Urinary bladder (tissue), 3 donors: ENCODE measurements at regions not wholly inside any gene's neighbourhood (a gene's known extent, or its start where the extent isn't known, plus 50 kb on each side); places are given as distances from the start of the nearest gene placed in this dataset.

Experiments used
- DNase-seq: peaks from one replicate; pipeline ENCODE4 v3.0.0-alpha.2; 2015; ENCODE audit errors: extremely low spot score
- H3K27ac ChIP-seq: one replicate; pipeline ENCODE4 v1.5.1; 2013; ENCODE audit warnings: low read depth, mild to moderate bottlenecking, moderate library complexity
- H3K36me3 ChIP-seq: one replicate; pipeline ENCODE4 v1.6.1; 2013; ENCODE audit warnings: mild to moderate bottlenecking, moderate library complexity; ENCODE audit not compliant: insufficient read depth
- H3K4me1 ChIP-seq: one replicate; pipeline ENCODE4 v1.6.1; 2013; ENCODE audit warnings: mild to moderate bottlenecking, moderate library complexity; ENCODE audit not compliant: insufficient read depth
- H3K4me3 ChIP-seq: one replicate; pipeline ENCODE4 v1.5.1; 2013; ENCODE audit warnings: low read depth, low read length
- WGBS: extraction: QIAGEN DNeasy Blood & Tissue Kit; methylation state at CpG from one replicate; pipeline ENCODE4 v1.1.7; 2013; 5-methylcytosine and 5-hydroxymethylcytosine counted together
- donor health status: healthy with polysubstance abuse.
- donor health status: healthy.

DNA sequence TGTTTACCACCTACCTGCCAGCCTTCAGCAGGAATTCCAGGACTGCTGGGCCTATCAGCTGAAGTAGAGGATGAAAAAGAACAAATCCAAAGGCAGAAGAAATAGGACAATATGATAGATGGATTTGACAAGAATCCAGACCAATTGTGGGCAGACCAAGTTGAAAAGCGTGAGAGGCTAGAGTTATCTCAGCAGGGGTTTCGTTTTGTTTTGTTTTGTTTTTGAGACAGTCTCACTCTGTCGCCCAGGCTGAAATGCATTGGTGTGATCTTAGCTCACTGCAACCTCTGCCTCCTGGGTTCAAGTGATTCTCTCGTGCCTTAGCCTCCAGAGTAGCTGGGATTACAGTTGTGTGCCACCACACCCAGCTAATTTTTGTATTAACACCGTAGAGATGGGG lies 113.2 kb downstream of the PALM2AKAP2 start:
- Histone ChIP-seq H3K4me1 (no peaks in the 10 kb centered on the region), H3K4me3 (no peak overlapping the region), H3K36me3 (no peaks in the 10 kb centered on the region), H3K27ac (no peak overlapping the region)
- 88% methylated on average over 5 of the region's 5 CpGs for WGBS
- DNase-seq = no peak

DNA sequence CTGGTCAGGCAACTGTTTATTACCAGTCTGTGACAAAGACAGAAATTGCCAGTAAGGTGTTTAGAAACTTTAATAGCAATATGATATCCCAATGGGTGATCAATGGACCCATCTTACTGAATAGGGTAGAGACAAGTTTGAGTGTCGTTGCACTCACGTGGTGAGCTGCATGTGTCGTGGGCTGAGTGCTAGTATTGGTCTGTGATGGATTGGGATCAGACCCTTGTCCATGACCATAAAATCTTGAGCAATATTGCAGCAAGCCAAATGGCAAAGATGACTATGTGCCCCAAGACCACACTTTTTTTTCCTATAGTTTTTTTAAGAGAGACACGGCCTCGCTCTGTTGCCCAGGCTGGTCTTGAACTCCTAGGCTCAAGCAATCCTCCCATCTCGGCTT lies 114.5 kb downstream of the PALM2AKAP2 start:
- Histone ChIP-seq H3K4me1 (no peaks in the 10 kb centered on the region), H3K27ac (no peak overlapping the region)

DNA sequence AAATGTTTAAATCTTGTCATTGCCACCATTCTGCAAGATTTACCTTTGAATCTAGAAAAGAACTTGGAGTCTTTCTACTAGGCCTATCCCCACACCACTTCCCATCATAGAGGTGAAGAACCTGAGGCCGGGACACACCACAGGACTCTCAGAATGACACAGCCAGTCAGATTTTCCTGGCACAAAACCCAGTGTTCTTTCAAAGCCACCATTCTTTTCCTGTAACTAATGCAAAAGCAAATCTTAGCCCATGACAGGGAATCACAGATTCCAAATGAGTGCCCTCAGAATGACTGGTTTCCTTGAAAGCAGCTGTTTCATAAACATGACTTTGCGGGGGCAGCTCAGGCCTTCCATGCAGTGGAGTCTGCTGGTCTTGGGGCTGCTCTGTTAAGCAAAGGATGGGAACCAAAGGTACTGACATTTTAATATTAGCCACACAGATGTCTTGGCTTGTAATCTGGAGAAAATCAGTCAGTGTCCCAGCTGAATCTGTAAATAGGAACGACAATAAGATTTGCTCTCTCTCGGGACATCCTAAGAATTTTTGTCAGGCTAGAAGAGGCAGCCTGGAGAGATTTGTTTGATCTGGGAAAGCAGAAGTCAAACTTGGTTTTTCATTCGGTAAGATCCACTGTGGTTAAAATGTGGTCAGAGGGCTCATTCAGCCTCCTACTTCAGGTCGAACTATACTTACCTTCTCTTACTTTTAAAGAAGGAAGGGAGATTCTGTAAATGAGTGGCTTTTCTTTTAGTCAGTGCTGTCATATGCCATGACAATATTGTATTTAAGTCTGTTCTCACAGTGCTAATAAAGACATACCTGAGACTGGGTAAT lies 115.1 kb downstream of the PALM2AKAP2 start:
- WGBS = 68% methylated on average over 6 of the region's 6 CpGs
- peaks cover 2% of the 10 kb centered on the region for H3K36me3 ChIP-seq
- no peak overlapping the region for H3K27ac ChIP-seq
- no peaks in the 10 kb centered on the region for H3K4me1 ChIP-seq
- DNase-seq = no peak
- H3K4me3 ChIP-seq = no peak overlapping the region

More for the DNA sequence above, 114.5 kb downstream of the PALM2AKAP2 start:
- no peak overlapping the region for H3K4me3 ChIP-seq
- WGBS = 95% methylated on average over 6 of the region's 6 CpGs
- DNase-seq = no peak
- H3K36me3 ChIP-seq = no peaks in the 10 kb centered on the region

DNA sequence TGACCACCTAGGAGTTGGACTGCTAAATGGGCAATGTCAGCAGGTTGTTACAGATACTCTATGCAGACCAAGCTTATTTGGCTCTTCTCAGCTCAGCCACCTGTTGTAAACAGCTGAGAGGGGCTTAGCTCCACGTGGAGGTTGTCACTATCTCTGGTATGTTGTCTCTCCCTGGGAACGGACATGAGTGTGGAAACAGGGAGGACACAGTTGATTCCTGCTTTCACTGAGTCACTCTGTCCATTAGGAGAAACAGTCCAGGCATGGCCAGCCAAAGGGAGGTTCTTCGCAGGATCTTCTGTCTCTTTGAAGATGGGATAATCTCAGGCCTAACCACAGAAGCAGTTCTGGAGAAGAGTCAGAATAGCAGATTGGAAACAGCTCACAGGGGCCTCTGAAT lies 121.2 kb downstream of the PALM2AKAP2 start:
- no peak for DNase-seq
- H3K27ac ChIP-seq = no peak overlapping the region
- H3K4me3 ChIP-seq = no peak overlapping the region
- peaks cover 2% of the 10 kb centered on the region for H3K36me3 ChIP-seq
- H3K4me1 ChIP-seq = no peaks in the 10 kb centered on the region
- 50% methylated on average over 3 of the region's 3 CpGs for WGBS

DNA sequence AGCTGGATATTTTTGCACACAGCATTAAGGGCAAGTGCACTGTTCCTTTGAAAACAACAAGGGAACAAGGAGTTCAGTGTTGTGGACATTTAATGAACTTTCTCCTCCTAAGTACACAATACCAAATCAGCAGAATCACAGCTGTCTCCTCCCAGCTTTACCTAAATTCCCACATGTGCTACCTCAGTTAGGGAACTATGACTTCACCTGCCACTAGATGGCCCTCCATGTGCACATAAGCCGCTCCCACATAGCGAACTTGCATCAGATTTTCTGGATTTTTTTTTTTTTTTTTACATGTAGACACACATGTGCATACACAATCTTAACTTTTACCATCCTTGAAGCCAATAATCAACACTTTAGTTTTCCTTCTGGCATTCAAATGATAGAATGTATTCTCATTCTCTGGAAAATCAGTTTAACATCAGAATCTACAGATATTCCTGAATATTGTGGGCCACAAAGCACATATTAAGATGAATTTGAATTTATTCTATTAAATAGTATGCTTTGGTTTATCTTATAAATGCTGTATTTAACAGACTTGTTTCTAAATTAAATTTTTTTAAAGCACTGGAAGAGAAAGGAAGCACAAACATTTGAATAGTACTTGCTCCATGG lies 123.6 kb downstream of the PALM2AKAP2 start:
- Histone ChIP-seq H3K27ac (no peak overlapping the region), H3K4me3 (no peak overlapping the region), H3K4me1 (no peaks in the 10 kb centered on the region), H3K36me3 (peaks cover 2% of the 10 kb centered on the region)
- 6% methylated on average over 2 of the region's 2 CpGs for WGBS
- no peak for DNase-seq

DNA sequence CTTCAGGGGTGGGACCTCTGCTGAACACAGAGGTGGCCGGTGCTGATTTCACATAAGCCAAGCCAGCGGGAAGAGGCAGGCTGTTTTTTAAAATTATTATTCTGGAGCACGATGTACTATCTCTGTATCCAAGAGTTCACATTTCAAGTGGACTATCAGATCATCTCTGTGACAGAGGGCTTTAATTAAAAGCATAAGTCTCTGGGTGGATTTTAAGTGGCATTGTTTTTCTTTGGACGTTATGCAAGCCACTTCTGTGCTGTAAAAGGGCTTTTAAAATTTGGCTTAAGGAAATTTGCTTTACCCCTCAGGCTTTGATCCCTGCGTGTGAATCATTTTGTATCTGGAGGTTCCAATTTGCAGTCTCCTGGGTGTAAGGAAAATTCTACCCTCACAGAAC lies 124.7 kb downstream of the PALM2AKAP2 start:
- peaks cover under 1% of the 10 kb centered on the region for H3K36me3 ChIP-seq
- no peak overlapping the region for H3K4me3 ChIP-seq
- no peak overlapping the region for H3K27ac ChIP-seq
- H3K4me1 ChIP-seq = no peaks in the 10 kb centered on the region
- WGBS = 79% methylated on average over 5 of the region's 5 CpGs
- no peak for DNase-seq

DNA sequence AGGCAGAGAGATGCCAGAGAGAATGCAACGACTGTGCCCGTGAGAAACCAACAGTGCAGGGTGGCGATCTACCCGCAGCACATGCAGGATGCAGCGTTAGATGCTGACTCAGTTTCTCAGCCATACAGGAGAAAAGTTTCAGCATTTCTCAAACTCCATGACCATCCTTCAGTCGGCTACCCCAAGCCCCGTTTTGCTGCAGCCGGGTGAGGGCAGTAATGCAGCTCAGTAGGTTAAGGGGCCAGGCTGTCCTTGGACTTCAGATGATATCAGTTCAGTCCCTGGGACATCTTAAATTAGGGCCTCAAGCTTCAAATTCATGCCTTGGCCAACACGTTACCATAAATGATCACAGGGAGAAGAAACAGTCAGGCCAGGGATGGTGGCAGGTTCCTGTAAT lies 125.5 kb downstream of the PALM2AKAP2 start:
- Histone ChIP-seq H3K27ac (no peak overlapping the region), H3K36me3 (no peaks in the 10 kb centered on the region), H3K4me3 (no peak overlapping the region), H3K4me1 (no peaks in the 10 kb centered on the region)
- DNase-seq = no peak
- WGBS = 95% methylated on average over 9 of the region's 9 CpGs

DNA sequence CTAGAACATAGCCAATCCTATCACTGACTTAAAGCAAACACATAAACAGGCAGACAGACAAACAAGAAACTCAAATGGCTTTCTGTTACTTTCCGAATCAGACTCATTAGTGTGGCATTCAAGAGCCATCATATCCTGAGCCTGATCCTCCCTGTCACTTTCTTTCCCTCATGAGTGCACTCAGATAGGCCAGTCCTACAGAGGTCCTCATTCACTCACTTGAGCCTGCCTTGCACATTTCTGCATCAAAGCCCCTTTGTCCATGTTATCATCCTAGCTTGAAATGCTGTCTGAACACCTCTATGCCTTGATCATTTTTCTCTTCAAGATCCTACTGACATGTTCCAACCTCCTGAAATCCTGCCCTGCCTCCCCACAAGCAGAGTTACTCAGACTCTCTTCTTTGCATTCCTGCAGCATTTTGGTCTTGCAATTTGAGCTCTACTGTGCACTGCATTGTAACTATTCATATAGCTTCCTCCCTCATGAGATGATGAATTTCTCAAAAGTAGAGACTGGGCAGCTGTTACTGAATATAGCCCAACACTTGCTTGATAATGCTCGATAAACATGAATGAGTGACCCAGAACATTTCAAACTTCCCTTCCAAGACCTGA lies 126.9 kb downstream of the PALM2AKAP2 start:
- no peak for DNase-seq
- Histone ChIP-seq H3K36me3 (no peaks in the 10 kb centered on the region), H3K4me1 (no peaks in the 10 kb centered on the region), H3K27ac (no peak overlapping the region), H3K4me3 (no peak overlapping the region)
- WGBS = 73% methylated on average over 2 of the region's 2 CpGs

DNA sequence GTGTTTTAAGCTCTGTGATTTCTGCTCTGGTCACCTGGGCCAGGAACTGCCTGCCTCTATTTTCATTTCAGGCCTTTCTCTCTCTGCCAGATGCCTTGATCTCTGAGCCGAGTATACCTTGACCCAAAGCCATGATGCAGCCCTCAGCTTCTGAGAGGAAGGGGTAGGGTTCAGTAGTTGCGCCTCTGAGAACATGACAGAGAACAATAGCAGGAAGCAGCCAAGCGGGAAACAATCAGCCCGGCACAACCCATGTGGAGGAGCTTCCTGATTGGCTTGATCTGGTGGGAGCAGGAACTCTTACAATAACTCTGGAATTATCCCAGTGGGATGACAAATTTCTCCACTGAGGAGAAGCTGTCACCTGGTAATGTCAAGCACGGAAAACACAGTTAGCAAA lies 127.4 kb downstream of the PALM2AKAP2 start:
- Histone ChIP-seq H3K4me3 (no peak overlapping the region), H3K4me1 (no peaks in the 10 kb centered on the region), H3K27ac (no peak overlapping the region), H3K36me3 (no peaks in the 10 kb centered on the region)
- 81% methylated on average over 5 of the region's 5 CpGs for WGBS
- DNase-seq = no peak

DNA sequence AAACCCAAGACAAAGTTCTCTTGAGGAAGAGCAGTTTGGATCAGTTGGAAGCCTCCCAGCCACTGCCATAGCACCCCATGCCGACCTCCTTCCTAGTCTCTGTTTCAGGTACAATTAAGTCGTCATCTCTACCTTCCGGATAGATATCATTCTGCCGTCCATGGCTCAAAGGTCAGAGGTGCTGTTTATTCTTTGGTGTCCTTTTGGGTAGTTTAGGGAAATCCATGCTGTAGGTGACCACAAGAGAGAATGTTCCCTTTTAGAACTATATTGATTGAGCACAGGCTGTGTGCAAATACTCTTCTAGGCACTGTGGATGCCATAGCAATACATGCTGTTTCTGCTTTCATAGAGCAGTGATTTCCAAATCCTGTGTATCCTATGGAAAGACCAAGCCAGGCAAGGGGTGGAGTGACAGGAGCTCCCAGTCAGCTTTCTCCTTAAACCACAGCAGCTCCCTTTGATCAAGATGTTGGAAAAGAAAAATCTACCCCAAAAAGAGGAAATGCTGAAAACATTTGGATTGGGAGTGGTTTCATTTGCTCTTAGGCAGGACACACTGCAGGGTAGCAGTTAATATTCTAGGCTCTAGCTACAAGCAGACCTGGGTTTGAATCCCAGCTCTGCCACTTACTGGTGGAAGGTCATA lies 127.9 kb downstream of the PALM2AKAP2 start:
- H3K36me3 ChIP-seq = no peaks in the 10 kb centered on the region
- no peak overlapping the region for H3K4me3 ChIP-seq
- DNase-seq = no peak
- 81% methylated on average over 4 of the region's 4 CpGs for WGBS
- H3K4me1 ChIP-seq = no peaks in the 10 kb centered on the region
- no peak overlapping the region for H3K27ac ChIP-seq

DNA sequence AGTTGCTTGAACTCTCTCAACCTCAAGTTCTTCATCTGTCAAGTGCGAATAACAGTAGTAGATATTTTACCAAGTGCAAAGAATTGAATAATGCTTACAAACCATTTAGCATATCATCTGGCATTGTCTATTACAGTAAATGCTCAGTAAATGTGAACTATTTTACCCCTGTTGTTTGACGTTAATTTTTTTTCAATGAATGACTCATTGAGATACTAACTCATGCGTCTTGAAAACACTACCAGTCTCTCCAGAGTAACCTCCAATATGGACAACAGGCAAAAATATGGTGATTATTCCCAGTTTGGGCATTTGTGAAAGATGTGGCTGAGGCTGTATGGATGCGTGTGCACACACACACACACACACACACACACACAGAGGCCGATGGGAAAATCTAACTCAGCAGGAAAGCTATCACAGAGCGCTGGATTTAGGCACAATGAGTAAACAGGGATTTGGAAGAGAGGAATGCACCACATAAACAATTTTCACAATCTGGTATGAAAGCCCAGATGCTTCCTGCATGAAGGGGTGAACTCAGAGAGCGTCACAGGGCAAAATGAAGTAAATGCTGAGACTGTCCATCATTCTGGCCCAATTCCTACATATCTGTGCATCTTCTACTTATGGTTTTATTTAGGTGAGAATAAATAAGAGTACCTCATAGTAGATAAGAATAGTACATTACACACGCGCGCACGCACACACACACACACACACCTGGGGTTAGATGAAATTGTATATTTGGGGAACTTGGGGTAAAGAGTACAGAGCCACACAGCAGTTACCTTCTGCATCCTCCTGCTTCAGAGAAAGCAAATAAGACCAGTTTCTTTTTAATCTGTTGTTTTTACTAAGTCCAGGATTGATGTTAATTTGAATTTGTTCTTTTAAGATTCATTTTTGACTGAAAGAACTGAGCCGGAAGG lies 128.7 kb downstream of the PALM2AKAP2 start:
- Histone ChIP-seq H3K4me3 (no peak overlapping the region), H3K4me1 (no peaks in the 10 kb centered on the region), H3K27ac (no peak overlapping the region), H3K36me3 (no peaks in the 10 kb centered on the region)
- DNase-seq = no peak
- 68% methylated on average over 12 of the region's 12 CpGs for WGBS

DNA sequence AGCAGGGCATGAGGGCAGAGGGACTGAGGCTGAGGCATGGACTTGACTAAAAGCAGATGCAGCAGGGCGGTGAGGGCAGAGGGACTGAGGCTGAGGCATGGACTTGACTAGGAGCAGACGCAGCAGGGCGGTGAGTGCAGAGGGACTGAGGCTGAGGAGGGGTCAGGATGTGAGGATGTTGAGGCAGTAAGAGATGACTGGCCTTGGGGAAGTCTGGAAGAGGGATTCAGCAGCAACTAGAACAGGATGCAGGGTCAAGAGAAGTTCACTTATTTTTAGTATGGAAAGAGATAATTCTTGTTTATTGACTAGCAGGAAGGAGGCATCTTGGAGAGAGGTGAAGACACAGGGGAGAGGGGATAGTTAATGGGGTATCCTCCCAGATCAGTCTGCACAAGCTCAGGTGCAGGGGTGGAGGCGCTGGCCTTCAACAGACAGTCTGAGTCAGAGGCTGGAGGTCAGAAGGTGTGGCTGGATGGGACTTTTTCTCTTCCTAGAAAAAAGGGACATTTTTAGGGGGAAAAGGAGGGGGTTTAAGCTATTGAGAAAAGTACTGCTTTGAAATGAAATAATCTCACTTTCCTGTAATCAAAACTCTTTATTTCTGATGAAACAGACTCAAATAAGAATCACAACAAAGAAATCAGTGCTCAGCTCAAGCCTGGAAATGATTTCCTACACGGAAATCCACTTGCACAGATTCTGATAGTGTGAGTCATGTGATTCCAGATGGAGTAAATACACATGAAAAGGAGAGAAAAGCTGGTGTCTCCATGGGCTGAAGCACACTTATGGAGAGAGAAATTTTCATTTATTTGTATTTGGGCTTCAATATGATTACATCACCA lies 130.9 kb downstream of the PALM2AKAP2 start:
- Histone ChIP-seq H3K4me3 (no peak overlapping the region), H3K27ac (no peak overlapping the region), H3K4me1 (no peaks in the 10 kb centered on the region), H3K36me3 (no peaks in the 10 kb centered on the region)
- DNase-seq = no peak
- 70% methylated on average over 5 of the region's 5 CpGs for WGBS
